ENCODE measurements at regions not wholly inside any gene's neighbourhood (a gene's known extent, or its start where the extent isn't known, plus 50 kb on each side); places are given as distances from the start of the nearest gene placed in this dataset.

DNA sequence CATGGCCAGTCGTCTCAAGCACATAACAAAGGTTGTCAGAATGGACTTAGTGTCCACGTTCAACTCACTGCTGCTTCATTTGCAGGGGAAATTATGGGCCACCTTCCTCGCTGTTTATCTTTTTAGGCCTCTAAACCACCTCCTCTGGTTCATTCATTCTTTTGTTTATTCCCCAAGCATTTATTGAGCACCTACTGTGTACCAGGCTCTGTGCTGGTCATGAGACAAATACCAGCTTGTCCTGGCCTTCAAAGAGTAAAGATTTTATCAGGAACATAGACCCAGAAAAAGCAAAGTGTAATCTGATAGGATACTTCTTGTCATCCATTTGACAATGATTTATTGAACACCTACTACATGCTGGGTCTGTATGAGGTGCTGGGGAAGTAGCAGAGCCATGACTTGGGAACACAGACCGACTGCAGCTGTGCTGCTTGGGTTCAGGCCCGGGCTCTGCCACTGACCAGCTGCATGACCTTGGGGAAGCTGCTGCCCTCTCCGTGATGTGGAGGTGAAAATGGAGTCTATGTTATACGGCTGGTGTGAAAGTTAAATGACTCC, 63.4 kb upstream of the SLC6A6 start:
- TF ChIP-seq MXI1 (IDR thresholded peaks at IDR 0.05; ENCODE audit: borderline replicate concordance, low read depth, low read length) (no peak), MAFK (IDR thresholded peaks at IDR 0.05; ENCODE audit: low read depth, low read length) (no peak)
- TF ChIP-seq, protein P1, sequence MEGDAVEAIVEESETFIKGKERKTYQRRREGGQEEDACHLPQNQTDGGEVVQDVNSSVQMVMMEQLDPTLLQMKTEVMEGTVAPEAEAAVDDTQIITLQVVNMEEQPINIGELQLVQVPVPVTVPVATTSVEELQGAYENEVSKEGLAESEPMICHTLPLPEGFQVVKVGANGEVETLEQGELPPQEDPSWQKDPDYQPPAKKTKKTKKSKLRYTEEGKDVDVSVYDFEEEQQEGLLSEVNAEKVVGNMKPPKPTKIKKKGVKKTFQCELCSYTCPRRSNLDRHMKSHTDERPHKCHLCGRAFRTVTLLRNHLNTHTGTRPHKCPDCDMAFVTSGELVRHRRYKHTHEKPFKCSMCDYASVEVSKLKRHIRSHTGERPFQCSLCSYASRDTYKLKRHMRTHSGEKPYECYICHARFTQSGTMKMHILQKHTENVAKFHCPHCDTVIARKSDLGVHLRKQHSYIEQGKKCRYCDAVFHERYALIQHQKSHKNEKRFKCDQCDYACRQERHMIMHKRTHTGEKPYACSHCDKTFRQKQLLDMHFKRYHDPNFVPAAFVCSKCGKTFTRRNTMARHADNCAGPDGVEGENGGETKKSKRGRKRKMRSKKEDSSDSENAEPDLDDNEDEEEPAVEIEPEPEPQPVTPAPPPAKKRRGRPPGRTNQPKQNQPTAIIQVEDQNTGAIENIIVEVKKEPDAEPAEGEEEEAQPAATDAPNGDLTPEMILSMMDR (conservative IDR thresholded peaks at IDR 0.05; ENCODE audit: low read depth, low read length): no peak
